HepG2 (cell line): ENCODE measurements at regions not wholly inside any gene's neighbourhood (a gene's known extent, or its start where the extent isn't known, plus 50 kb on each side); places are given as distances from the start of the nearest gene placed in this dataset.

Experiments
- ATAC-seq: fragments of 200-7000 bp; cut with Tn5 transposase; 3 replicates; pipeline ENCODE4 v1.9.1; 2020; ENCODE audit warnings: mild to moderate bottlenecking, moderate library complexity
- BruUV-seq: library from RNA; stranded (reverse); fragments of 400-500 nt; replicated peaks from 2 replicates; lab custom pipeline; 2021; lab: Mats Ljungman, UMichigan
- CTCF ChIA-PET: fragments of 300-600 bp; formaldehyde crosslinking; extraction: SDS; loops from one replicate; lab custom pipeline; 2021; ENCODE audit warnings: low total read pairs, inconsistent platforms, low intra/inter-chr PET ratio; lab: Yijun Ruan, JAX
- POLR2A ChIA-PET: fragments of 350-600 bp; sonication (Branson Sonifier 250); formaldehyde crosslinking; loops from one replicate; lab custom pipeline; 2020; ENCODE audit warnings: antibody characterized with exemption, inconsistent platforms; lab: Yijun Ruan, JAX
- DNase-seq: peaks from one replicate; pipeline ENCODE4 v3.0.0-alpha.2; 2015; ENCODE audit warnings: low spot score
- FAIRE-seq: peaks from 3 replicates; lab custom pipeline; 2011; peaks lifted over from hg19 to GRCh38; lab: Jason Lieb, UNC
- H2AFZ ChIP-seq: one replicate; pipeline ENCODE4 v1.6.1; 2011; ENCODE audit warnings: low read length, inconsistent platforms
- H3K27ac ChIP-seq: fragments of 300-600 bp; 3 replicates; pipeline ENCODE4 v1.8.0; 2011; ENCODE audit warnings: mixed run types, mild to moderate bottlenecking, mixed read lengths, low read length, inconsistent platforms; ENCODE audit not compliant: insufficient read depth; ENCODE audit errors: extremely low read length
- H3K27me3 ChIP-seq, 2 experiments: fragments of 200-600 bp in 1 of 2; 2 replicates in 1 of 2; 3 replicates in 1 of 2; pipeline versions ENCODE4 v1.6.0 to v1.8.0; 2011; ENCODE audit warnings: low read length in 2 of 2, mild to moderate bottlenecking in 2 of 2, moderate library complexity in 2 of 2, inconsistent platforms in 1 of 2; ENCODE audit not compliant: insufficient read depth in 2 of 2, control insufficient read depth in 1 of 2
- H3K36me3 ChIP-seq, 2 experiments: fragments of 200-600 bp in 1 of 2; replicated peaks in 1 of 2; 2 replicates in 1 of 2; 3 replicates in 1 of 2; pipeline versions ENCODE4 v1.5.1 to v1.8.0; 2011; ENCODE audit warnings: low read length in 2 of 2, inconsistent platforms in 1 of 2; ENCODE audit not compliant: insufficient read depth in 2 of 2, control insufficient read depth in 1 of 2
- H3K4me1 ChIP-seq: 2 replicates; pipeline ENCODE4 v1.5.1; 2012; ENCODE audit warnings: low read length, inconsistent platforms; ENCODE audit not compliant: insufficient read depth
- H3K4me2 ChIP-seq: 2 replicates; pipeline ENCODE4 v1.6.0; 2011; ENCODE audit warnings: low read depth, low read length, inconsistent platforms
- H3K4me3 ChIP-seq, 3 experiments: fragments of 200-600 bp in 1 of 3; sonication (generic), shearing (Covaris generic) in 1 of 3; replicated peaks in 1 of 3; 2 replicates each; pipeline ENCODE4 v1.5.1; 2011 to 2016; ENCODE audit warnings: low read length in 3 of 3, inconsistent platforms in 2 of 3, low read depth in 2 of 3, mild to moderate bottlenecking in 2 of 3, control low read depth in 1 of 3, mixed read lengths in 1 of 3; ENCODE audit not compliant: insufficient read depth in 1 of 3
- H3K79me2 ChIP-seq: one replicate; pipeline ENCODE4 v1.6.1; 2011; ENCODE audit warnings: low read length, inconsistent platforms; ENCODE audit not compliant: insufficient read depth
- H3K9ac ChIP-seq: 2 replicates; pipeline ENCODE4 v1.6.0; 2011; ENCODE audit warnings: mild to moderate bottlenecking, low read depth, low read length, inconsistent platforms; ENCODE audit not compliant: insufficient read depth
- H3K9me3 ChIP-seq: 2 replicates; pipeline ENCODE4 v1.5.1; 2012; ENCODE audit warnings: mild to moderate bottlenecking, low read length
- H4K20me1 ChIP-seq: 2 replicates; pipeline ENCODE4 v1.6.0; 2011; ENCODE audit warnings: inconsistent platforms, mild to moderate bottlenecking, low read length, moderate library complexity; ENCODE audit not compliant: insufficient read depth
- FIP1L1 ChIP-seq: fragments of 200-400 bp; formaldehyde crosslinking; IDR thresholded peaks from 2 replicates; pipeline ENCODE4 v1.6.1; 2018; ENCODE audit warnings: low read depth, mild to moderate bottlenecking, low read length, moderate library complexity, borderline replicate concordance; ENCODE audit not compliant: insufficient read depth
- FOXP4 ChIP-seq: sonication (generic); formaldehyde crosslinking; IDR thresholded peaks from 2 replicates; pipeline ENCODE4 v1.4.0; 2020; ENCODE audit warnings: missing genetic modification reagents
- GTF2F1 ChIP-seq: fragments of 150-350 bp; IDR thresholded peaks from 2 replicates; pipeline ENCODE4 v1.6.1; 2014; ENCODE audit warnings: low read length
- MTA1 ChIP-seq: sonication (generic); formaldehyde crosslinking; IDR thresholded peaks from 2 replicates; pipeline ENCODE4 v1.4.0; 2020; ENCODE audit warnings: missing genetic modification reagents, mild to moderate bottlenecking, borderline replicate concordance
- U2AF1 ChIP-seq: fragments of 200-400 bp; formaldehyde crosslinking; optimal IDR thresholded peaks from 2 replicates; pipeline ENCODE3; 2017; ENCODE audit warnings: mild to moderate bottlenecking, low read depth, low read length
- ZBTB33 ChIP-seq: sonication (generic); formaldehyde crosslinking; IDR thresholded peaks from 2 replicates; pipeline ENCODE4 v1.4.0; 2020; ENCODE audit warnings: missing genetic modification reagents
- ZBTB49 ChIP-seq: sonication (generic); formaldehyde crosslinking; IDR thresholded peaks from 2 replicates; pipeline ENCODE4 v1.4.0; 2020; ENCODE audit warnings: missing genetic modification reagents, borderline replicate concordance
- ZNF335 ChIP-seq: sonication (generic); formaldehyde crosslinking; IDR thresholded peaks from 2 replicates; pipeline ENCODE4 v1.4.0; 2020; ENCODE audit warnings: missing genetic modification reagents
- ZSCAN30 ChIP-seq: sonication (generic); formaldehyde crosslinking; IDR thresholded peaks from 2 replicates; pipeline ENCODE4 v1.5.0; 2020; ENCODE audit warnings: mild to moderate bottlenecking, missing genetic modification reagents
- whole genome bisulfite sequencing: methylation state at CpG from one replicate; pipeline ENCODE4 v1.1.6; 2017; ENCODE audit warnings: low lambda C conversion rate; 5-methylcytosine and 5-hydroxymethylcytosine counted together
- in situ Hi-C: cut with HindIII; loops from 2 replicates; pipeline ENCODE4 v1.10.0; 2017; ENCODE audit warnings: low pct_unique_long_range_greater_than_20kb; ENCODE audit not compliant: extremely low pct_ligation_motif_present
- intact Hi-C: fragments of 100-400 bp; cut with micrococcal nuclease; formaldehyde crosslinking; loops from one replicate; pipeline ENCODE4 v1.10.0; 2022; ENCODE audit not compliant: unreplicated experiment
- TF ChIP-seq, protein P1 (sequence below): IDR thresholded peaks from 2 replicates; pipeline ENCODE4 v1.6.1; 2016; ENCODE audit warnings: low read depth, borderline replicate concordance
- TF ChIP-seq, protein P2 (sequence below): sonication (generic); formaldehyde crosslinking; IDR thresholded peaks from 2 replicates; pipeline ENCODE4 v1.8.1; 2022; ENCODE audit warnings: low read depth, mild to moderate bottlenecking, missing genetic modification reagents
- TF ChIP-seq, protein P3 (sequence below): fragments of 450-650 bp; IDR thresholded peaks from 2 replicates; pipeline ENCODE4 v1.6.1; 2017; ENCODE audit warnings: mild to moderate bottlenecking

DNA sequence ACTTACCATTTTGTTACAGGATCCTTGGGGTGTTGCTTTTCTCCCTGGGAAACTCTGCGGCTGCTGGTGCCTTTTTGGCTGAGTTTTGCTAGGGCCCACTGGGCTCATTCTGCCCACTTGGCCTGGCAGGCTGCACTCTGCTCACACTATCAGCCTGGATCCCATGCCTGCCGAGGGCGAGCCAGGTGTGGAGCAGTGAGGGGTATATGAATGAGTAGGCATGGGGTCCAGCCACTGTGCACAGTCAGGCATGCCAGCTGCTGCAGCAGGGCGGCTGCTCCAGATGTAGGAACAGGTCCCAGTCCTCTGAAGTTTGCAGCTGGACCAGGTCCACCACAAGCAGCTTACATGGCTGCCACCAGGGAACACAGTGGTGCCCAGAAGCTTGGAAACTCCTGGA, 136.4 kb upstream of the CNTN3 start:
- no peaks in the 10 kb centered on the region for H3K27me3 ChIP-seq
- POLR2A ChIA-PET: no interaction called here
- H2AFZ ChIP-seq: no peak overlapping the region
- no peak overlapping the region for H3K4me2 ChIP-seq
- H3K27ac ChIP-seq: no peak overlapping the region
- BruUV-seq: no TSS peak
- no peaks in the 10 kb centered on the region for H3K9me3 ChIP-seq
- no peaks in the 10 kb centered on the region for H3K79me2 ChIP-seq
- FAIRE-seq: no peak
- H4K20me1 ChIP-seq: no peaks in the 10 kb centered on the region
- H3K4me1 ChIP-seq: no peaks in the 10 kb centered on the region
- ATAC-seq: no peak
- CTCF ChIA-PET: no interaction called here
- H3K9ac ChIP-seq: no peak overlapping the region
- H3K36me3 ChIP-seq: no peaks in the 10 kb centered on the region
- no peak for DNase-seq
- in situ Hi-C loops: no loop called here
- no peak overlapping the region for H3K4me3 ChIP-seq
- no CpG with 5 or more reads among the region's 4 CpGs for WGBS
- intact Hi-C loops: no loop called here
- TF ChIP-seq, protein P1, sequence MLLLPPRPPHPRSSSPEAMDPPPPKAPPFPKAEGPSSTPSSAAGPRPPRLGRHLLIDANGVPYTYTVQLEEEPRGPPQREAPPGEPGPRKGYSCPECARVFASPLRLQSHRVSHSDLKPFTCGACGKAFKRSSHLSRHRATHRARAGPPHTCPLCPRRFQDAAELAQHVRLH (CRISPR knock-in tag): no peak
- TF ChIP-seq FIP1L1 (no peak), ZSCAN30 (no peak), ZBTB33 (CRISPR knock-in tag) (no peak), GTF2F1 (no peak), ZNF335 (no peak), ZBTB49 (CRISPR knock-in tag) (no peak), U2AF1 (no peak), MTA1 (CRISPR knock-in tag) (no peak), FOXP4 (CRISPR knock-in tag) (no peak)
- TF ChIP-seq, protein P2, sequence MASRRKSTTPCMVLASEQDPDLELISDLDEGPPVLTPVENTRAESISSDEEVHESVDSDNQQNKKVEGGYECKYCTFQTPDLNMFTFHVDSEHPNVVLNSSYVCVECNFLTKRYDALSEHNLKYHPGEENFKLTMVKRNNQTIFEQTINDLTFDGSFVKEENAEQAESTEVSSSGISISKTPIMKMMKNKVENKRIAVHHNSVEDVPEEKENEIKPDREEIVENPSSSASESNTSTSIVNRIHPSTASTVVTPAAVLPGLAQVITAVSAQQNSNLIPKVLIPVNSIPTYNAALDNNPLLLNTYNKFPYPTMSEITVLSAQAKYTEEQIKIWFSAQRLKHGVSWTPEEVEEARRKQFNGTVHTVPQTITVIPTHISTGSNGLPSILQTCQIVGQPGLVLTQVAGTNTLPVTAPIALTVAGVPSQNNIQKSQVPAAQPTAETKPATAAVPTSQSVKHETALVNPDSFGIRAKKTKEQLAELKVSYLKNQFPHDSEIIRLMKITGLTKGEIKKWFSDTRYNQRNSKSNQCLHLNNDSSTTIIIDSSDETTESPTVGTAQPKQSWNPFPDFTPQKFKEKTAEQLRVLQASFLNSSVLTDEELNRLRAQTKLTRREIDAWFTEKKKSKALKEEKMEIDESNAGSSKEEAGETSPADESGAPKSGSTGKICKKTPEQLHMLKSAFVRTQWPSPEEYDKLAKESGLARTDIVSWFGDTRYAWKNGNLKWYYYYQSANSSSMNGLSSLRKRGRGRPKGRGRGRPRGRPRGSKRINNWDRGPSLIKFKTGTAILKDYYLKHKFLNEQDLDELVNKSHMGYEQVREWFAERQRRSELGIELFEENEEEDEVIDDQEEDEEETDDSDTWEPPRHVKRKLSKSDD (CRISPR knock-in tag): no peak
- TF ChIP-seq, protein P3, sequence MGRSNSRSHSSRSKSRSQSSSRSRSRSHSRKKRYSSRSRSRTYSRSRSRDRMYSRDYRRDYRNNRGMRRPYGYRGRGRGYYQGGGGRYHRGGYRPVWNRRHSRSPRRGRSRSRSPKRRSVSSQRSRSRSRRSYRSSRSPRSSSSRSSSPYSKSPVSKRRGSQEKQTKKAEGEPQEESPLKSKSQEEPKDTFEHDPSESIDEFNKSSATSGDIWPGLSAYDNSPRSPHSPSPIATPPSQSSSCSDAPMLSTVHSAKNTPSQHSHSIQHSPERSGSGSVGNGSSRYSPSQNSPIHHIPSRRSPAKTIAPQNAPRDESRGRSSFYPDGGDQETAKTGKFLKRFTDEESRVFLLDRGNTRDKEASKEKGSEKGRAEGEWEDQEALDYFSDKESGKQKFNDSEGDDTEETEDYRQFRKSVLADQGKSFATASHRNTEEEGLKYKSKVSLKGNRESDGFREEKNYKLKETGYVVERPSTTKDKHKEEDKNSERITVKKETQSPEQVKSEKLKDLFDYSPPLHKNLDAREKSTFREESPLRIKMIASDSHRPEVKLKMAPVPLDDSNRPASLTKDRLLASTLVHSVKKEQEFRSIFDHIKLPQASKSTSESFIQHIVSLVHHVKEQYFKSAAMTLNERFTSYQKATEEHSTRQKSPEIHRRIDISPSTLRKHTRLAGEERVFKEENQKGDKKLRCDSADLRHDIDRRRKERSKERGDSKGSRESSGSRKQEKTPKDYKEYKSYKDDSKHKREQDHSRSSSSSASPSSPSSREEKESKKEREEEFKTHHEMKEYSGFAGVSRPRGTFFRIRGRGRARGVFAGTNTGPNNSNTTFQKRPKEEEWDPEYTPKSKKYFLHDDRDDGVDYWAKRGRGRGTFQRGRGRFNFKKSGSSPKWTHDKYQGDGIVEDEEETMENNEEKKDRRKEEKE: no peak
